ENCODE measurements at regions not wholly inside any gene's neighbourhood (a gene's known extent, or its start where the extent isn't known, plus 50 kb on each side); places are given as distances from the start of the nearest gene placed in this dataset.
"Not testable (repeated sequence)": the region's sequence is repeated elsewhere in the genome, so short reads cannot be mapped to it uniquely, and the experiment has no call there.

GRCh38 chr11:98495601-98496000 lies 525.1 kb upstream of the CNTN5 start:
- no peak for DNase-seq

GRCh38 chr11:98507208-98507607 lies 513.5 kb upstream of the CNTN5 start:
- DNase-seq = no peak

GRCh38 chr11:98512938-98513337 lies 507.8 kb upstream of the CNTN5 start:
- no peak for DNase-seq

- DNase-seq = no peak
These were observed 489.2 kb upstream of the CNTN5 start for GRCh38 chr11:98531576-98531975.

- DNase-seq = no peak
These were observed 484.7 kb upstream of the CNTN5 start for GRCh38 chr11:98536023-98536422.

- DNase-seq = not testable (repeated sequence)
These were observed 482.4 kb upstream of the CNTN5 start for GRCh38 chr11:98538358-98538757.

GRCh38 chr11:98545544-98546175 lies 475.1 kb upstream of the CNTN5 start:
- DNase-seq = no peak

GRCh38 chr11:98549571-98549970 lies 471.2 kb upstream of the CNTN5 start:
- DNase-seq = no peak

GRCh38 chr11:98559961-98560360 lies 460.8 kb upstream of the CNTN5 start:
- DNase-seq = no peak

GRCh38 chr11:98561252-98561651 lies 459.5 kb upstream of the CNTN5 start:
- no peak for DNase-seq

- DNase-seq = no peak
These were observed 458.8 kb upstream of the CNTN5 start for GRCh38 chr11:98561877-98562395.

GRCh38 chr11:98564233-98564632 lies 456.5 kb upstream of the CNTN5 start:
- no peak for DNase-seq

GRCh38 chr11:98564881-98565280 lies 455.9 kb upstream of the CNTN5 start:
- DNase-seq = no peak

GRCh38 chr11:98565311-98565710 lies 455.4 kb upstream of the CNTN5 start:
- no peak for DNase-seq

- no peak for DNase-seq
These were observed 453.8 kb upstream of the CNTN5 start for GRCh38 chr11:98566978-98567377.

- DNase-seq = no peak
These were observed 452.7 kb upstream of the CNTN5 start for GRCh38 chr11:98568013-98568412.

GRCh38 chr11:98572941-98573340 lies 447.8 kb upstream of the CNTN5 start:
- no peak for DNase-seq

- DNase-seq = no peak
These were observed 432.9 kb upstream of the CNTN5 start for GRCh38 chr11:98587884-98588283.

- DNase-seq = no peak
These were observed 430.8 kb upstream of the CNTN5 start for GRCh38 chr11:98589967-98590366.

GRCh38 chr11:98600103-98600502 lies 420.6 kb upstream of the CNTN5 start:
- DNase-seq = no peak

- no peak for DNase-seq
These were observed 419.7 kb upstream of the CNTN5 start for GRCh38 chr11:98600786-98601773.

GRCh38 chr11:98616098-98616655 lies 404.6 kb upstream of the CNTN5 start:
- DNase-seq = no peak

GRCh38 chr11:98621767-98622166 lies 399.0 kb upstream of the CNTN5 start:
- DNase-seq = no peak

GRCh38 chr11:98625526-98625925 lies 395.2 kb upstream of the CNTN5 start:
- no peak for DNase-seq

All from CD4-positive, alpha-beta T cell treated with Interleukin-21 for 1 hour (primary cell).